NCI-H1105 (cell line): ENCODE measurements at regions not wholly inside any gene's neighbourhood (a gene's known extent, or its start where the extent isn't known, plus 50 kb on each side); places are given as distances from the start of the nearest gene placed in this dataset.
"Not testable (repeated sequence)": the region's sequence is repeated elsewhere in the genome, so short reads cannot be mapped to it uniquely, and the experiment has no call there.

Source experiments
- DNase-seq: peaks from one replicate; lab custom pipeline; 2025; lab: John Stamatoyannopoulos, UW

DNA sequence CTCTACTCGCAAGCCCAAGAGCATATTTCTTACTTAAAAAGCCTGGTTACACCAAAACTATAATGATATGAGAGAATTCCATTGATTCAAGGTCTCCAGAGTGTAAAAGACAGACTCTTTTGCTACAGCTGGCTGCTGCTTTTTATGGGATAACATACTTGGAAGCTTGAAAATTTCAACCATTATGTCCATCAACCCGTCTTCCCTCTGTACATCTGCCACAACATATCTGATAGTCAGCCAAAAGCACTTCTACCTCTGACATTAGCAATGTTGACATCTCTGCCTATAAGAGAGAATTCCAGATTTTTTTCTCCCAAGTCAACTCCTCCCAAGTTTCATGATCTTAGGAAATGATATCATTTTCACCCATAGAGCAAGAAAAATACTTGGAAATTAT lies 54.4 kb upstream of the IQCM start:
- DNase-seq, result no peak

DNA sequence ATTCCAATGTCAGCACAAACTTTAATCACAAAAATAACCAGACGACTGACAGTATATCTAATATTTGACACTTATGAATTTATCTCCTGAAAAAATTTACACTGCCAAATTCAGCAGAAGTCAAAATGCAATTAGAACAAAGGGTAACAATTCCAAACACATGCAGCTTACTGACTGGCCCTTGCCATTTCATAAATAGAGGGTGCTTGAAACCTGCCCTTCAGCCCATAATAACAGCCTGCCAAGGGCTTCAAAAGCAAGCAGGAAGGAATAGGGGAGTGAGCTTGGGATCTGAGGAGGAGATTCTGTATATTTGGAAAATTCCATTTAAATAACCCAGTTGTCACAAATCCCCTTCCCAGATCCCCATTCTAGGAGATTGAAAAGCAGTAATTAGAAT lies 66.1 kb upstream of the IQCM start:
- DNase-seq, result no peak

DNA sequence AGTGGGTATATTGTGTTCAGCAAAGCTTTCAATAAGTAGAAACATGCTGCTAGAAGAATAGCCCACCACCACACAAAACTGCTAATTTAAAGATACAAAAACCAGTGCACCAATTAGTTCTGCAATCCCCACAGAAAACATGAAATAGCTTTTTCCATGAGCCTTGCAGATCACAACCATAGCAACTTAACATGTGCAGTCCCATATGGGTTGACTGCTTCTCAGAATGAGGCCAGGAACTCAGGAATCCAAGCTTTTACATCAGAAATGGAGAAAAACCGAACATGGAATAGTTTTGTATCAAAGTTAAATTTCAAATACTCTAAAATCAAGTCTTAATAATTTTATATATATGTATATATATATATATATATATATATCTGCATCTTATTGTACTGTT lies 66.6 kb upstream of the IQCM start:
- DNase-seq, result no peak

DNA sequence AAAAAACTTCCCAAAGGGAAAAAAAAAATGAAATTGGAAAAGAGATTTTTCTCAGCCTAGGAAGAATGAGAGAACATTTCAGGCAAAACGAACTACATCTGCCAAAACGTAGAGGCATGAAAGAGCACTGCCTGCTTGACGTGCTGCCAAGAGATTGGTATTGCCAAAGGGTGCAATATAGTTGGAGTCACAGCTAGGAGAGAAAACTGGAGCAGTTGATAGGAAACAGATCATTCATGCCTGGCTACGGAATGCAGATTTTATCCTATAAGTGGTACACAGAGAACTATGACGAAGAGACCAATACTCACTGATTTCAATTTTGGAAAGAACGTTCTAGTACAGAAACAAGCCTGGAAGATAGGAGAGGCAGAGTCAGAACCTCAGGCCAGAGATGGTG lies 68.4 kb upstream of the IQCM start:
- DNase-seq, result no peak

DNA sequence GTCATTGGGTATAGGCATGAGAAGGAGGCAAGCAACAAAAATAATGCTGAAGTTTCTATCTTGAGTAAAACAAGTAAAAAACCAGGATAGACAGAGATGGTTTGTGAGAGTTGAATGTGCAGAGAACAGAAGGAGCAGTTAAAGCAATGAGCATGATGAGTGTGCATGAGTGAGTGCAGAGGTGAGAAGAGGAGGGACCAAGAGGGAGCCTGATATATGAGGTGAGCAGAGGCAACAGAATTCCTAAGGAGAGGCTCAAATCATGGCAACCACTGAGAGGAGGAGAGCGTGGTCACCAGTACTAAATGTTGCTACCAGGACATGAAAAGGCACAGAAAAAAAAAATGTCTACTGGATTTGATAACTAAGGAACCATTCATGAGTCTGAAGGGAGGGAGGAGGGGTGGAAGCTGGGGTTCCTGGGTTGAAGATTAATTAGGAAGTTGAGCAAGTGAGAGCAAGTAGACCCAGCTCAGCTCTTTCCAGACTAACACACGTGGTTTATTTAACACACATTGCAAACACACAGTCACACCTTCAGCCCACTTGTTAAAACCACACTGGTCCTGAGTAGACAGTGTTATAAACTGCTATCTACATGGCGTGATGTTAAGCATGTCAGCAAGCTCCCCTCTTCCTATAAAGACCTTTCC lies 69.0 kb upstream of the IQCM start:
- no peak for DNase-seq

DNA sequence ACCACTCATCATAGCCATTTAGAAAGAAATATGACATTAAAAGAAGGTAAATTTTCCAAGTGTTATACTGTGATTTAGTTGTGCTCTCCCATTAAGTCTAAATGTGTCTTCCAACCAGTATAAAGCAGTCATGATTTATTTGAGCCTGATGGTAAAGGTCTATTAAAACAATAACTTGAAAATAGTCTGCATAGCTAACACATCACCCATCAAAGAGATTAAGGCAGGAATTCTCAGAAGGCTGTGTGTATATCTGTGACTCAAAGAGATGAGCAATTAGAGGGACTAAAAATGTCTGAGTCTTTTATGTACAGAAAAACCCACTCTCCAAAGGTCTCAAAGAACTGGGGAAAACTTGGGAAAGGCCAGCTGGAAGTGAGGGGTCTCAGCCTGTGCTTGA lies 70.3 kb upstream of the IQCM start:
- DNase-seq, result no peak

DNA sequence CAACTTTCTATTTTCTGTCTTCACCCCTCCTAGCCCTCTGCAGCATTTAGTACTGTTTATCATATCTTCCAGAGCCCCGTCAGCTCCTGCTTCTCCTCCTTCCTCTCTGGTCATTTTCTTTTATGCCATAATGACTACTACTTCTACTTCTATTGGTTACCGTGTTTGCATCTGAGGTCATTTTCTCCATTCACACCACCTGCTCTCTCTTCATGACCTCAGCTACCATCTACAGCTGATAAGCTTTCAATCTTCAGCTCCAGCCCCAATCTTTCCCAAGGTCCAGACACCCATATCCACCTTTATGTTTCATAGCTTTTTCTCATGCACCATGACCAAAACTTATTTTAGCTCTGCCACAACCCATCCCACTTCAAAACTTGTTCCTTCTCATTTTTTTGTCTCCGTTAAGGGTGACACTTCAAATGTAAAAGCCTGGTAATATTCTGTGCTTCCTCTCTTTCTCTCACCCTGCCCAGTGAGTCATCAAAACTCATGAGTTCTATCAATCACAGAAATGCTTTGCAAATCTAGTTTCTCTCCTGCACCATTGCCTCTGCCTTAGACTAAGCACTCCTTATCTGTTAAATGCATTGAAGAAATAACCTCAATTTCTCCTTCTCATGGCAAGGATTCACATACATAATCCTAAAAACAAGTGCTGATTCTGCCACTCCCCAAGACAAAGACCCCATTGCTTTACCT lies 71.3 kb upstream of the IQCM start:
- no peak for DNase-seq

DNA sequence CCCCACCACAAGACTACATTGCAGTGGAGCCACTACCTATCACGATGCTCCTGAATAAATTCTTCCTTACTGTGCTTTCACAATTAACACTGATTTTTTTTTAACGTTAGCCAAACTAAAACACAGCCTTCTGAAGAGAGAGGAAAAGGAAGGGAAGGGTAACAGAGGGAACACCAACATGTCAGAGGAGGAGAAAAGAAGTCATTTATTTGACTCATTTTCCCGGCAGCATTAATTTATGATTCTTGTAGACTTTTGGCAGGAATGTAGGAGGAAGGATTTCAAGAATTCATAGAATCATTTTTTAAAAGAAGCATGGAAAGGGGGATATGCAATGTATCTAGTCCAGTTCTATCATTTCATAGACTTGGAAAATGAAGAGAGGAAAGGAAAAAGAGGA lies 74.3 kb upstream of the IQCM start:
- DNase-seq, result no peak

DNA sequence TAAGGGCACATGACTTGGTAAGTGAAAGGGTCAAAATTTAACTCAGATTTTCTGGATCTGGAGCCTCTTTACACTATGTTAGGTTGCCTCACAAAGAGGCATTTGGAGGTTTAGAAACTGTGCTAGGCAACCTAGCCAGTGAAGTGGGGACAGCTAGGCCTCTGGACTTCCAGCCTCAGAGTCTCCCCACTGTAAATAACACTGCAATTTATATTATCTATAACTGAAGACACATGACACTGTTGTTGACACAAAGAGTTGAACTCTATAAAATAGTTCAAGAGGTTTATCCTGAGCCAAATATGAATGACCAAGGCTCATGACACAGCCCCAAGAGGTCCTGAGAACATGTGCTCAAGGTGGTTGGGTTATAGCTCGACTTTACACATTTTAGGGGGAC lies 74.9 kb upstream of the IQCM start:
- DNase-seq, result no peak

DNA sequence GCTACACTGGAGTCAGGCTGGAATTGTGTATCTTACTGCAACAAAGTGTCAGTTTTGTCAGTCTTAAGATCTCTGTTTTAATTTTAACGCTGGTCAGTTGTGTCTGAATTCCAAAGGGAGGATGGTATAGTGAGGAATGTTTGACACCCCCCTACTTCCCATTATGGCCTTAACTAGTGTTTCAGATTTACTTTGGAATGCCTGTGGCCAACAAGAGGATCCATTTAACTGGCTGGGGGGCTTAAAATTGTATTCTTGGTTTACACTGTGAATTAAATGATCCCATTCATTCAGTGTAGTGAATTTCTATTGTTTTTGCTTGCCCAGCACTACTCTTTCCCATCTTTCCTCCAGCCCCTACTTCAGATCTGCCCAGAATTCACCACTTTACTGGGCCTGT lies 75.8 kb upstream of the IQCM start:
- no peak for DNase-seq

DNA sequence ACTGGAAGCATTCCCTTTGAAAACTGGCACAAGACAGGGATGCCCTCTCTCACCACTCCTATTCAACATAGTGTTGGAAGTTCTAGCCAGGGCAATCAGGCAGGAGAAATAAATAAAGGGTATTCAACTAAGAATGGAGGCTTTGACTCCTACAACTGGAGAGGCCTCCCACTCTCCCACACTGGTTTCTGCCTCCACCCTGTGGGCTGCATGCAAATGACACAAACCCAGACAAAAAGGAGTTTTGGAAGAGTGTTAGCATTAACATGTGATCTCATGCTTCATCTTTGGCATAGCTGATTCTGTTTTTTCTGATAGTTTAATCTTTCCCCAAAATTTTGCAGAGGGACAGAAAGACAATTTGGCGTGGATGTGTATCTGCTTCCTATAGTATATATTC lies 80.8 kb upstream of the IQCM start:
- DNase-seq, result no peak

DNA sequence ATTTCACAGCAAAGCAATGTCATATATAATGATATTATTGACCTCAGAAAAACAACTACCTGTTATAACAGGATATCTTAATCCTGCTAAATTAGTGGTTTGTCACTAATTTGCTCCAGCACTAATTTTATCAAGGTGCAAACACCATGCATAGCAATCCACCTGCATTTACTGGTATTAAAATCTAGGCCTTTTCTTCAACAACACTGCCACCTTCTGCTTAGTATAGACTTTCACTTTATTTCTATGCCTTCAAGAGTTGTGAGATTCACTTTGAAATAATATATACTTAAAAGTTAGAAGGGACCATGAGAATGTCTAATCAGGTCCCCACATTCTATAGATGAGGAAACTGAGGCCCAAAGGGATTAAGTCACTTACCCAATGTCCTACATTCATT lies 82.1 kb upstream of the IQCM start:
- no peak for DNase-seq

DNA sequence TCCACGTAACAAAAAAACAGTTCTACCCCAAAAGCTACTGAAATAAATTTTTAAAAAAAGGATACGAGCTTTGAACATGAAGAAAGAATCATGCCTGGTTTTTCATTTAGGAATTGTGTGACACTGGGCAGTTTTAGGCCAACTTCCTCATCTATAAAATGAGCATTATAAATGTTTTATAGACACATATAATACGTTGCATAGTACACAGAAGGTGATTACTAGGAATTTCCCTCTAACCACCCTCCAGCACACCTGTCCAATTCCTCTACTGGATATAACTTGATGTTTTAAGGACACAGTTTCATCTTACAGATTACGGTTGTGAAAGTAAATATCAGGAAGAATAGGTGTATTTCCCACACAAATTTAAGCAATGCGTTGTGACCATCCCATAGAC lies 85.5 kb upstream of the IQCM start:
- DNase-seq, result no peak

DNA sequence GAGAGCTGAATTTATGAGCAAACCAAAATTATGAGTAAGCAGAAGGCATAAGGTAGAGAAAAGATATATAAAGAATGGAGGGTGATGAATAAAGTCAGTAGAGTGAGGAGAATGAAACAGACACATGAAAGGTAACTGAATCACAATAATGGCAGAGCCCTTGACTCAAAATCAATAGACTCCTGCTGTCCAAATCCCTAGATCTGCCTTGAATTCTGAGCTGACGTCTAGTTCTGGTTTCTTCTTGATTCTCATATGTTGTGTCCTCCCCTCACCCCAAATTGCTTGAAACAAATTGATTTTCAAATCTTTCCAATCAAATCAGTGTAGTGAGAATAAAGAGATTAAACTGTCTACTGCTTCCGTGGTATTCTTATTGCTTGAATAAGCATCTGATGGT lies 86.6 kb upstream of the IQCM start:
- no peak for DNase-seq

DNA sequence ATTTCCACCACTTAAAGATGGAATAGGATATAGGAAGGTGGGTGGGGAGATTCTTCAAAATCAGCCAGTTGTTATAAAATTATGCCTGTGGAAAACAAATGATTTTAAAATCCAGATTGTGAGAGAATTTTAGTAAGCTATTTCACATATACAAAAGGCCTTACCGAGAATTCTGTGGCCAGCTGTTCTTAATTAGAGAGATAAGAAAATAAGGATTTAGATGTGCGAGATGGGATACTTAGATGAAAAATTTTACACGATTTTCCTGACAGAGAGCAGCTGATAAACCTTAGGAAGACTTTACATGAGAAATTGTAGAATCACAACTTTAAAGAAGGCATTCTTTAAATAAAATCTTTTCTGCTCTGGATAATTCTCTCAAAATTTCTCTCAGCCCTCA lies 94.5 kb upstream of the IQCM start:
- DNase-seq, result no peak

DNA sequence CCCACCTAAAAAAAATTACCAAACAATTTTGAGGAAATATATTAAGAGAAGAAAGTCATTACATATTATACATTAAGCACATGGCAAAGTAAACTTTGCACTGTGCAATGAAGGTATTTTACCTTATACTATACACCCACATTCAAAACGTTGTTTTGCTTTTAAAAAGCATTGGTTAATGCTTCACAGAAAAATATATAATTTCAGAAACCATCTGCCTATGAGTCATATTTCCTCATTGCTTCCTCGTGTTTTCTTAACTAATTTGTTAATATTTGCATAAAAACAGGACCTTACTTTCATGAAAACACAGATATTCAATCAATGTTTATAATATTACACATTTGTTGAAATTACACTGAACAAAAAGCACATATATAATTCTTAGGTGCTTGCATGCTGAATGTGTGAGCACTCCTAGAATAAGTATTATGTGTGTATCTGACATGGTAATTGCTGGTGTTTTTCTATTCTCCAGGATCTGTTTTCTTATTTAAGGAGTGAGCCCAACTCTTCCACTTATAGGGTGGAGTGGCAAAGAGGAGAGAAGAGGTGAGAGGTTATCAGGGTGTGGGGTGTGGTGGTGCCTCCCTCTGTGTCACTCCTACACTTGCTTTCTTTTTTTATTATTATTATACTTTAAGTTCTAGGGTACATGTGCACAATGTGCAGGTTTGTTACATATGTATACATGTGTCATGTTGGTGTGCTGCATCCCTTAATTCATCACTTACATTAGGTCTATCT lies 95.1 kb upstream of the IQCM start:
- no peak for DNase-seq

DNA sequence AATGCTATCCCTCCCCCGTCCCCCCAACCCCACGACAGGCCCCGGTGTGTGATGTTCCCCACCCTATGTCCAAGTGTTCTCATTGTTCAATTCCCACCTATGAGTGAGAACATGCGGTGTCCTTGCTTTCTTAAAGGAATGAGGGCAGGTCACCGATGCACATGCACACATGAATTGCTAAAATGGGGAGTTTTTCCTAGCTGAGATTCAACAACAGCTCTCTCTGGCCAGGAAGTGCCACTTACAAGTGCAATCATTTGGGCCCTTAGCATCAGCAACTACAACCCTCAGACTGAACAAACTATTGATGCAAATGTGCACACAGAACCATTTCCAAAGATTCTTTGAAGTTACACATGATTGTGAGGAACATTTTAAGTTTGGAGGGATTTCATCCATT lies 95.7 kb upstream of the IQCM start:
- DNase-seq, result no peak

DNA sequence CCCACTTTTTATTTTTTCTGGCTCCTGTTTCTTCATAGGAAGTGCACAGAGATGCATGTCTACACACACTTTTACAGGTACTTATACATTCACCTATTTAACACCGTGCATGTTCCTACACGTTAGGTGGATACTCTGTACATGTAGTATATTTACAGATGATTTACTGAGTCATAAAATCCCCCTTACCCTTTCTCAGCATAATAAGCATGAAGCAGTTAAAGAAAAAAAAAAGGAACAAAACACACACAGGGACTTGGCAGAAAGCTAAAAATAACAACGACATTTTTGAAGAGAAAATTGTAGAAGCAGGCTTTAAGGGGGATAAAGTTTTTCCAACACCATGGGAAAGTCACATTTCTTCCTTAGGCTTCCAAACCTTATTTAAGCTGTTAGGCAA lies 96.4 kb upstream of the IQCM start:
- no peak for DNase-seq

DNA sequence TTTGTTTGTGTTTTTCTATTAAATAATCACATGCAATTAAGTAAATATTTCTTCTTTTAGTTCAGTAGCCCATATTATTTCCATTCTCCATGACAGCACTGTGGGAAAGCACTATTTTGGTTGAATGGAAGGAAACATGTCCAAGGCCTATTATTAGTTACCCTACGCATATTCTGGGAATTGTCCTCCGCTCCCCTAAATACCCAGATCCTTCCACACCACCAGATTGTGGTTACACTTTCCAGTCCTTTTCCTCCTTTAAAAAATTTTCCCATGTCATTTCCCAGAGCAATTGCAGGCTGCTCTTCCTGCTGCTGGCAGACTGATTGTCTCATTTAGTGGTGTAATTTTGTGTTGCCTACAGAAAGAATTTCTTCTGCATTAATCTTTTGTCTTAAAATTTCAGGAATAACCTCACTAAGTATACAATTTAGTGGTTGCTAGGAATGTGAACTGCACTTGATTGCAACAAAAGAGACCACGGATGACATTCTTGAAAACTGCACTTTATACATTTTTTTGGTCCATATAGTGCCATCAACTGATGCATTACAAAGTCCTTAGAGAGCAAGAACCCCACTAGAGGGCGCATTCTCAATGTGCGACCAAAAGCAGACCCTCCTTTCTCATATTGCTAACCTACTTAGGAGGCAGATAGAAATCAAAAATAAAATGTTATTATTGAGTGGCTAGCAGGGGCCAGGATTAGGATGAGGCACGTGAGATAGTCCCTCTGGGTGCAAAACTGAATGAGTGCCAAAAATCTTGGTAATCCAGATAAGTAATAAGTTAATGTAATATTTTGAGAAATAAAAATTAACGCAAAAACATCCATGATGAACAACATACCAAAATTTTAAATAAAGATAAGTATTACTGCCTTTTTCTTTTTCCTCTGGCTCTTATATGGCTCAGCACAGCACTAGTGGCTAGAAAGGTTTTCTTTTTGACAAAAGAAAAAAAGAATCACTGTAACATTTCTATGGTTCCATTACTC lies 98.8 kb upstream of the IQCM start:
- peak; percentile 23 for DNase-seq

DNA sequence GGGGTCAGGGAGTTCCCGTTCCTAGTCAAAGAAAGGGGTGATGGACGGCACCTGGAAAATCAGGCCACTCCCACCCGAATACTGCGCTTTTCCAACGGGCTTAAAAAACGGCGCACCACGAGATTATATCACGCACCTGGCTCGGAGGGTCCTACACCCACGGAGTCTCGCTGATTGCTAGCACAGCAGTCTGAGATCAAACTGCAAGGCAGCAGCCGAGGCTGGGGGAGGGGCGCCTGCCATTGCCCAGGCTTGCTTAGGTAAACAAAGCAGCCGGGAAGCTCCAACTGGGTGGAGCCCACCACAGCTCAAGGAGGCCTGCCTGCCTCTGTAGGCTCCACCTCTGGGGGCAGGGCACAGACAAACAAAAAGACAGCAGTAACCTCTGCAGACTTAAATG lies 100.1 kb upstream of the IQCM start:
- not testable (repeated sequence) for DNase-seq

DNA sequence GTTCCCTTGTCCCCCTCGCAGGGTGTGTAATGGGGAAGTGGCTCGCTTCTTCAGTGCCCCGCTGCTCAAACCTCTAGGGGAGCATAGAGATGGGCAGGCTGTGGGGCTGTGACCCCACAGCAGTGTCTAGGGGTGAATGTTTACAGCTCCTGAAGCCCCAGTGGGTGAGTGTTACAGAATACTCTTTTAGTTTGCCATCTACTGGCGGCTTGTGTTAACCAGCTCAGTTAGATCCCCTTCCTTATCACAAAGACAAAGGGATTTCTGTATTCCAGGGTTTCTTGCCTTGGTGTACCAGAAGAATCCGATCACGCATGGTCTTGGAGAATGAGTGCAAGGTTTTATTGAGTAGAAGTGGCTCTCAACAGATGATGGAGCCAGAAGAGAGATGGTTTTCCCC lies 108.1 kb upstream of the IQCM start:
- DNase-seq, result no peak

DNA sequence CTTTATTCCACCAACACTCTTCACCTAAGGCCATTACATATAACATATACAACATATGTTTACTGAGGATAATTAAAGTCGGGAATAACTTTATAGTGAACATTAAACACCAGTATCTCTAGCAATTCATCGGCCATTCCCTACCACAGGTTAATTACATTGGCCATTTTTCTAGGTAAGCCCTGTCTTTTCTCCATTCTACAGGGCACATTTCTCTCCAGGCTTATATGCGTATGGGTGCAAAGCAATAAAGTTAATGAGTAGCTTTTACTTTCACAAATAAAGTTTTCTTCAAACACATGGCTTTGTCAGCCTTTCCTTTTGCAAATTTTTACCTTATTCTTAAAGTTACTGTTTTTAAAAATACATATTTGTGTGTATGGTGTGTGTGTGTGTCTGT lies 111.9 kb upstream of the IQCM start:
- no peak for DNase-seq
